RWPE1 (cell line): ENCODE measurements at regions not wholly inside any gene's neighbourhood (a gene's known extent, or its start where the extent isn't known, plus 50 kb on each side); places are given as distances from the start of the nearest gene placed in this dataset.

Source experiments
- CTCF ChIA-PET: fragments of 350-600 bp; sonication (Branson Sonifier 250); formaldehyde crosslinking; extraction: SDS; loops from one replicate; lab custom pipeline; 2021; lab: Yijun Ruan, JAX
- POLR2A ChIA-PET: fragments of 400-600 bp; formaldehyde crosslinking; extraction: SDS; loops from one replicate; lab custom pipeline; 2020; ENCODE audit warnings: antibody characterized with exemption; ENCODE audit not compliant: low non-redundant PET; lab: Yijun Ruan, JAX
- DNase-seq: peaks from one replicate; pipeline ENCODE4 v3.0.0; 2012; ENCODE audit warnings: low spot score
- H3K27ac ChIP-seq: fragments of 450-650 bp; 2 replicates; pipeline ENCODE4 v1.5.1; 2017
- CTCF ChIP-seq: fragments of 450-650 bp; conservative IDR thresholded peaks from 2 replicates; pipeline ENCODE4 v1.5.1; 2017; ENCODE audit warnings: low read depth, mild to moderate bottlenecking

DNA sequence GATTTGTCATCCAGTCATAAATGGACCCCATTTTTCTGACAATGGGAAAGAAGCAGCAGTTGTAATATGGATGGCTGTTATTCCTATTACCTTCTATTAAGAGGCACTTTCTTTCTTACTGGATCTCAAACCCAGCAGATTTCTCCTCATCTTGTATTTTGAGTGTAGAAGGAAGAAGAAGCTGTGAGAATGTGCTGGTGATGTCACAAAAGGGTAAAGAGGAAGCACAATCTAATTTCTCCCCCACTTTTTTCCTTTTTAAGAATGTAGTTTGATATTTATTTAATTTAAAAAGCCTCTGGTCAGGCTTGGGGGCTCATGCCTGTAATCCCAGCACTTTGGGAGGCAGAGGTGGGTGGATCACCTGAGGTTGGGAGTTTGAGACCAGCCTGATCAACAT lies 100.0 kb upstream of the JARID2 start:
- no peak for DNase-seq
- no peak overlapping the region for H3K27ac ChIP-seq
- POLR2A ChIA-PET: no interaction called here
- CTCF ChIA-PET: interaction anchor here (0.6 to 0.7 kb wide), 2 partner anchors 407 to 1172 kb away, joined by 3 read pairs; no protein-coding TSS in a partner anchor
- no peak for TF ChIP-seq CTCF

DNA sequence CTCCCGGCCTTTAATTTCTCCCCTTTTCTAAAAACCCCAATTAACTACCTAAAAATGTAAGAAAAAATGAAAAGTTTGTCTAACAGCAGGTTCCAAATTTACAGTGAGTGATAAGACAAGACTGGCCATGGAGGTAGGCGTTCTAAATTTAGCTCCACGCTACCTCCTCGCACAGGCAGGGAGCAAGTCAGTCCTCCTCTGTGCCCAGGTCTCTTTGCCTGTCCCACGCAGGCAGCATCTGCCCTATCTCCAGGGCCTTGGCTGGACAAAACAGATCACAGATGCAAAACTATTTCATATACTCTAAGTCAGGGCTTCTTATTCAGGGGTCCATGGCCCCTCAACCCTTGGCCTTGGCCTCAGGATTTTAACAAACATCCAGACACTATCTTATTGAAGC lies 98.0 kb upstream of the JARID2 start:
- CTCF ChIA-PET: no interaction called here
- no peak for TF ChIP-seq CTCF
- H3K27ac ChIP-seq: peak overlapping the region; percentile 70
- POLR2A ChIA-PET: no interaction called here
- DNase-seq: no peak

DNA sequence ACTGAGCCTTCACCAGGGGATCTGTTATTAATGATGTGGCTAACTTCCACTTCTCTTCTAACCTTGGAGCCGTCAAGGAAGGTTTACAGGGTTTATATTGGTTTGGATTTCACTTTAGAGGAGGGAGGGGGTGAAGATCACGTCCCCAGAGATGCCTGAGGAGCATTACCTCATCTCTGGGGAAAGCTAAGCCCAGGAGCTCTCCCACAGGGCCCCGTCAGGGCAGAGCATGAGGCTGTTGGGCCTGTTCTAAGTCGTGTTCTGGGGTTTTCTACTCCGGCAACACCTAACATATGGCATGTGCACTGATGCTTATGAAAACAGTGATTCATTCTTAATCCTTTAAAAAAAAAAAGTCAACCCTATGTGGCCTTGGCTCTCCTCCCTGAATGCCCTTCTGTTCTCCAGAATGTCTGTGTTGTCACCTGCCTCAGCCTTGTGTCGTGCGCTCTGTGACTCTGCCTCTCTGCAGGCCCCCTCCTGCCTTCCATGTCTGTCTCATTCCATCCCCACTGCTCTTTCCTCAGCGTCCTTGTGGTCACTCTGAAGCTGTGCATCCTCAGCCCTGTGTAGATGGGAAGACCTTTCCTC lies 97.4 kb upstream of the JARID2 start:
- POLR2A ChIA-PET: no interaction called here
- CTCF ChIA-PET: no interaction called here
- TF ChIP-seq CTCF: no peak
- peak overlapping the region; percentile 70 for H3K27ac ChIP-seq
- DNase-seq: peak; percentile 45

- TF ChIP-seq CTCF: no peak
- no peak for DNase-seq
- ChIA-PET CTCF (no interaction called here), POLR2A (no interaction called here)
- no peak overlapping the region for H3K27ac ChIP-seq
Observed at GRCh38 chr6:15150207-15150606, 95.7 kb upstream of the JARID2 start.

- no peak for TF ChIP-seq CTCF
- H3K27ac ChIP-seq: no peak overlapping the region
- POLR2A ChIA-PET: no interaction called here
- CTCF ChIA-PET: interaction anchor here (0.7 kb wide), 1 partner anchor 82 kb away, joined by 3 read pairs; no protein-coding TSS in a partner anchor
- no peak for DNase-seq
Observed at GRCh38 chr6:15152700-15153099, 93.2 kb upstream of the JARID2 start.

- CTCF ChIA-PET: interaction anchor here (0.7 kb wide), 1 partner anchor 81 kb away, joined by 3 read pairs; no protein-coding TSS in a partner anchor
- POLR2A ChIA-PET: no interaction called here
- TF ChIP-seq CTCF: no peak
- no peak overlapping the region for H3K27ac ChIP-seq
- no peak for DNase-seq
Observed at GRCh38 chr6:15153191-15153590, 92.7 kb upstream of the JARID2 start.

DNA sequence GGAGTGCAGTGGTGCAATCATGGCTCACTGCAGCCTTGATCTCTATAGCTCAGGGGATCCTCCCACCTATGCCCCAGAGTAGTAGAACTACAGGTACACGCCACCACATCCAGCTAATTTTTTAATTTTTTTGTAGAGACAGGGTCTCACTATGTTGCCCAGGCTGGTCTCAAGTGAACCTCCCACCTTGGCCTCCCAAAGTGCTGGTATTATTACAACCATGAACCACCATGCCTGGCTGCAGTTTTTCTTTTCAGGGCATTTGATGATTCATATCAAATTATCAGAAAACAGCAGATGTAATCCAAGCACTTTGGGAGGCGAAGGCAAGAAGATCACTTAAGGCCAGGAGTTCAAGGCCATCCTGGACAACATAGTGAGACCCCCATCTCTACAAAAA lies 88.4 kb upstream of the JARID2 start:
- no peak for TF ChIP-seq CTCF
- DNase-seq: no peak
- no peak overlapping the region for H3K27ac ChIP-seq
- CTCF ChIA-PET: no interaction called here
- POLR2A ChIA-PET: no interaction called here
